IMR-90 (cell line): ENCODE measurements at regions not wholly inside any gene's neighbourhood (a gene's known extent, or its start where the extent isn't known, plus 50 kb on each side); places are given as distances from the start of the nearest gene placed in this dataset.
"Not testable (repeated sequence)": the region's sequence is repeated elsewhere in the genome, so short reads cannot be mapped to it uniquely, and the experiment has no call there.

ENCODE experiments used
- ATAC-seq: fragments of 200-7000 bp; cut with Tn5 transposase; 2 replicates; pipeline ENCODE4 v1.9.1; 2020; ENCODE audit warnings: low read depth, mild to moderate bottlenecking, moderate library complexity
- BruUV-seq: library from RNA; stranded (reverse); fragments of 400-500 nt; replicated peaks from 2 replicates; lab custom pipeline; 2021; lab: Mats Ljungman, UMichigan
- CTCF ChIA-PET: fragments of 300-600 bp; formaldehyde crosslinking; extraction: SDS; loops from one replicate; lab custom pipeline; 2021; ENCODE audit warnings: antibody characterized with exemption; lab: Yijun Ruan, JAX
- POLR2A ChIA-PET: fragments of 300-600 bp; sonication (Branson Sonifier 250); formaldehyde crosslinking; loops from one replicate; lab custom pipeline; 2022; ENCODE audit warnings: antibody characterized with exemption; ENCODE audit not compliant: unreplicated experiment; lab: Charles Lee
- DNase-seq: peaks from one replicate; pipeline ENCODE4 v3.0.0; 2013
- H2AFZ ChIP-seq: replicated peaks from 2 replicates; pipeline ENCODE3; 2013; ENCODE audit warnings: low read length, mild to moderate bottlenecking; ENCODE audit not compliant: poor library complexity
- H2AK5ac ChIP-seq: 2 replicates; pipeline ENCODE4 v1.6.1; 2013; ENCODE audit warnings: low read depth, low read length, inconsistent platforms
- H2AK9ac ChIP-seq: replicated peaks from 2 replicates; pipeline ENCODE3; 2013; ENCODE audit warnings: mild to moderate bottlenecking, low read depth, low read length, moderate library complexity; ENCODE audit not compliant: poor library complexity
- H2BK120ac ChIP-seq: 2 replicates; pipeline ENCODE4 v1.6.1; 2013; ENCODE audit warnings: low read depth, low read length, inconsistent platforms
- H2BK15ac ChIP-seq: 3 replicates; pipeline ENCODE4 v1.6.1; 2013; ENCODE audit warnings: low read depth, low read length, inconsistent platforms
- H2BK20ac ChIP-seq: 2 replicates; pipeline ENCODE4 v1.6.1; 2013; ENCODE audit warnings: low read depth, mild to moderate bottlenecking, inconsistent platforms, low read length, moderate library complexity
- H2BK5ac ChIP-seq: 2 replicates; pipeline ENCODE4 v1.6.1; 2013; ENCODE audit warnings: mild to moderate bottlenecking, low read depth, low read length, inconsistent platforms; ENCODE audit not compliant: poor library complexity, severe bottlenecking
- H3K14ac ChIP-seq: replicated peaks from 2 replicates; pipeline ENCODE4 v1.6.1; 2013; ENCODE audit warnings: low read depth, low read length, inconsistent platforms
- H3K18ac ChIP-seq: 2 replicates; pipeline ENCODE4 v1.6.1; 2013; ENCODE audit warnings: low read depth, low read length, control low read depth
- H3K23ac ChIP-seq: 2 replicates; pipeline ENCODE4 v1.6.1; 2013; ENCODE audit warnings: low read depth, low read length, inconsistent platforms
- H3K27ac ChIP-seq: 2 replicates; pipeline ENCODE4 v1.5.1; 2013; ENCODE audit warnings: mild to moderate bottlenecking, control low read depth, low read length; ENCODE audit not compliant: insufficient read depth
- H3K27me3 ChIP-seq: 2 replicates; pipeline ENCODE4 v1.6.1; 2013; ENCODE audit warnings: low read length; ENCODE audit not compliant: control insufficient read depth, insufficient read depth
- H3K36me3 ChIP-seq: 2 replicates; pipeline ENCODE4 v1.6.1; 2013; ENCODE audit warnings: low read length, mixed read lengths; ENCODE audit not compliant: control insufficient read depth, insufficient read depth
- H3K4ac ChIP-seq: 2 replicates; pipeline ENCODE4 v1.6.1; 2013; ENCODE audit warnings: low read depth, low read length, inconsistent platforms
- H3K4me1 ChIP-seq: 2 replicates; pipeline ENCODE4 v1.6.1; 2013; ENCODE audit warnings: low read length, mixed read lengths; ENCODE audit not compliant: control insufficient read depth, insufficient read depth
- H3K4me2 ChIP-seq: 2 replicates; pipeline ENCODE4 v1.6.1; 2013; ENCODE audit warnings: low read depth, mild to moderate bottlenecking, control low read depth, low read length, moderate library complexity
- H3K4me3 ChIP-seq: 2 replicates; pipeline ENCODE4 v1.5.1; 2013; ENCODE audit warnings: low read depth, mild to moderate bottlenecking, control low read depth, low read length, moderate library complexity; ENCODE audit not compliant: insufficient read depth
- H3K56ac ChIP-seq: 2 replicates; pipeline ENCODE4 v1.6.1; 2013; ENCODE audit warnings: low read length, inconsistent platforms; ENCODE audit not compliant: insufficient read depth; ENCODE audit errors: extremely low read depth
- H3K79me1 ChIP-seq, 2 experiments: 2 replicates each; pipeline ENCODE4 v1.6.1; 2013; ENCODE audit warnings: low read length in 2 of 2, inconsistent platforms in 1 of 2, low read depth in 1 of 2
- H3K9ac ChIP-seq: 2 replicates; pipeline ENCODE4 v1.6.1; 2013; ENCODE audit warnings: low read depth, low read length, control low read depth
- H3K9me1 ChIP-seq: 2 replicates; pipeline ENCODE4 v1.6.1; 2013; ENCODE audit warnings: low read length, inconsistent platforms; ENCODE audit not compliant: insufficient read depth
- H3K9me3 ChIP-seq: 2 replicates; pipeline ENCODE4 v1.6.1; 2013; ENCODE audit warnings: low read length; ENCODE audit not compliant: control insufficient read depth, insufficient read depth
- H4K20me1 ChIP-seq: 2 replicates; pipeline ENCODE4 v1.6.1; 2013; ENCODE audit warnings: low read length, inconsistent platforms; ENCODE audit not compliant: insufficient read depth
- H4K5ac ChIP-seq: 2 replicates; pipeline ENCODE4 v1.6.1; 2013; ENCODE audit warnings: mild to moderate bottlenecking, low read depth, low read length, control low read depth
- H4K8ac ChIP-seq, 2 experiments: 2 replicates each; pipeline ENCODE4 v1.6.1; 2013; ENCODE audit warnings: low read depth in 2 of 2, low read length in 2 of 2, control low read depth in 1 of 2, inconsistent platforms in 1 of 2
- H4K91ac ChIP-seq: 2 replicates; pipeline ENCODE4 v1.6.1; 2013; ENCODE audit warnings: low read depth, low read length, inconsistent platforms; ENCODE audit not compliant: insufficient read depth
- BHLHE40 ChIP-seq: fragments of 150-350 bp; IDR thresholded peaks from 2 replicates; pipeline ENCODE4 v1.6.1; 2016; ENCODE audit warnings: mild to moderate bottlenecking, low read depth, low read length
- CHD1 ChIP-seq: IDR thresholded peaks from 2 replicates; pipeline ENCODE4 v1.6.1; 2012; ENCODE audit warnings: low read depth, low read length, improper control_type of control experiment
- FOS ChIP-seq: fragments of 150-350 bp; IDR thresholded peaks from 2 replicates; pipeline ENCODE4 v1.6.1; 2016; ENCODE audit warnings: low read depth, low read length
- MAFK ChIP-seq: IDR thresholded peaks from 2 replicates; pipeline ENCODE4 v1.6.1; 2012; ENCODE audit warnings: low read depth, low read length, improper control_type of control experiment
- POLR2A ChIP-seq: IDR thresholded peaks from 2 replicates; pipeline ENCODE4 v1.6.1; 2012; ENCODE audit warnings: mild to moderate bottlenecking, low read depth, low read length
- RAD21 ChIP-seq: IDR thresholded peaks from 2 replicates; pipeline ENCODE4 v1.6.1; 2012; ENCODE audit warnings: low read length, improper control_type of control experiment
- RFX5 ChIP-seq: IDR thresholded peaks from 2 replicates; pipeline ENCODE4 v1.8.0; 2012; ENCODE audit warnings: low read depth, mild to moderate bottlenecking, low read length, moderate library complexity
- WGBS, 2 experiments: methylation state at CpG; one replicate each; pipeline versions ENCODE4 v1.1.5 to v1.1.7; 2013; ENCODE audit warnings: missing lambda C conversion rate in 2 of 2; ENCODE audit not compliant: insufficient read length in 1 of 2; ENCODE audit errors: extremely low coverage in 2 of 2; 5-methylcytosine and 5-hydroxymethylcytosine counted together
- dilution Hi-C: fragments of 300-500 bp; cut with HindIII; formaldehyde crosslinking; loops from one replicate; pipeline ENCODE4 v1.14.3; 2018; ENCODE audit warnings: low sequenced_read_pairs; ENCODE audit not compliant: unreplicated experiment
- in situ Hi-C: fragments of 300-500 bp; cut with MboI; formaldehyde crosslinking; loops from 3 replicates; pipeline ENCODE4 v1.14.3; 2019; ENCODE audit warnings: low sequenced_read_pairs, inconsistent platforms, mixed read lengths
- intact Hi-C: fragments of 100-400 bp; cut with micrococcal nuclease; formaldehyde crosslinking; loops from 2 replicates; pipeline ENCODE4 v1.10.0; 2022

DNA sequence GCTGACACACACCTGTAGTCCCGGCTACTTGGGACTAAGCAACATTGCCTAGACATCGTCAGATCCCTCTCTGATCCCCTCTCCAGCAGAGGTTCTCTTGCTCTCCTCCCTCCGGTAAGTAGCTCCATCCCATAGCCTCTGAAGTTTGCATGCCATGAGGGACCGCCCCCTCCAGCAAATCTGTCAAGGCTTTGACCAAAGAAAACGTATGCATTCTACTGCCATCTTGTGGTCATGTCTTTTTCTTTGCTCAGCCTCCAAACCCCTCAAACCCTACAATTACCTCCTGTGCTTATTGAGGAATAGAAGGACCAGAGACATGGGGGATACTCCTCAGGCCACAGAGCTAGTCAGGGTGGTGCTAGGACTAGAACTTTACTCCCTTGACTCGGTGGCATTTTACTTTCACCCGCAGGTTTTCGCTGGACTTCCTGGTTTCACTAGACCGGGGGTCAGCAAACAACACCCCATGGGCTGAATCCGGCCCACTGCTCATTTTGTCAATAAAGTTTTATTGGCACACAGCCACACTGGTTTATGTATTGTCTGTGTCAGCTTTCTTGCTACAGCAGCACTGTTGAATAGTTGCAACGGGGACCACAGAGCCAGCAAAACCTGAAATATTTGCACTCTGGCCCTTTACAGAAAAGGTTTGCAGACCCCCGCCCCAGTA is 202.6 kb upstream of the FOXK1 start:
- ChIA-PET POLR2A (no interaction called here), CTCF (interaction anchor here (0.6 kb wide), 1 partner anchor 225 kb away, joined by 4 read pairs; no protein-coding TSS in a partner anchor)
- no peak overlapping the region for H3K4me2 ChIP-seq
- peak; percentile 16 for DNase-seq
- no peak overlapping the region for H2BK20ac ChIP-seq
- peaks cover 10% of the 10 kb centered on the region; the same call in 1 of the 2 replicates for H3K9me3 ChIP-seq
- H2AK9ac ChIP-seq = no peak overlapping the region
- no peak for TF ChIP-seq FOS
- TF ChIP-seq BHLHE40 = no peak
- TF ChIP-seq CHD1 = no peak
- no peak for TF ChIP-seq POLR2A
- TF ChIP-seq RFX5 = no peak
- no peak for TF ChIP-seq RAD21
- TF ChIP-seq MAFK = no peak
- H2BK120ac ChIP-seq = no peak overlapping the region
- no peak overlapping the region for H3K4me3 ChIP-seq
- ATAC-seq = peak; percentile 77
- H3K4ac ChIP-seq = no peak overlapping the region
- H3K23ac ChIP-seq = no peak overlapping the region
- H4K5ac ChIP-seq = no peak overlapping the region
- no peak overlapping the region for H2AFZ ChIP-seq
- no peaks in the 10 kb centered on the region for H3K79me1 ChIP-seq
- no peaks in the 10 kb centered on the region for H3K4me1 ChIP-seq
- no peaks in the 10 kb centered on the region for H3K27me3 ChIP-seq
- H3K9ac ChIP-seq = no peak overlapping the region
- H3K18ac ChIP-seq = no peak overlapping the region
- H3K56ac ChIP-seq = no peak overlapping the region
- in situ Hi-C loops = no loop called here
- dilution Hi-C loops = no loop called here
- H2AK5ac ChIP-seq = no peak overlapping the region
- 36% methylated on average over 6 of the region's 12 CpGs; no CpG with 5 or more reads in 1 of the 2 experiments for WGBS, 2 experiments
- BruUV-seq = no TSS peak
- H2BK5ac ChIP-seq = no peak overlapping the region
- H3K27ac ChIP-seq = no peak overlapping the region
- no peaks in the 10 kb centered on the region for H3K36me3 ChIP-seq
- H4K8ac ChIP-seq = no peak overlapping the region
- H3K9me1 ChIP-seq = no peaks in the 10 kb centered on the region
- H3K14ac ChIP-seq = no peak overlapping the region
- no peak overlapping the region for H2BK15ac ChIP-seq
- intact Hi-C loops = loop anchor here (10.0 kb wide), 1 partner anchor 555 kb away; no protein-coding TSS in a partner anchor
- H4K91ac ChIP-seq = no peak overlapping the region
- H4K20me1 ChIP-seq = no peaks in the 10 kb centered on the region

DNA sequence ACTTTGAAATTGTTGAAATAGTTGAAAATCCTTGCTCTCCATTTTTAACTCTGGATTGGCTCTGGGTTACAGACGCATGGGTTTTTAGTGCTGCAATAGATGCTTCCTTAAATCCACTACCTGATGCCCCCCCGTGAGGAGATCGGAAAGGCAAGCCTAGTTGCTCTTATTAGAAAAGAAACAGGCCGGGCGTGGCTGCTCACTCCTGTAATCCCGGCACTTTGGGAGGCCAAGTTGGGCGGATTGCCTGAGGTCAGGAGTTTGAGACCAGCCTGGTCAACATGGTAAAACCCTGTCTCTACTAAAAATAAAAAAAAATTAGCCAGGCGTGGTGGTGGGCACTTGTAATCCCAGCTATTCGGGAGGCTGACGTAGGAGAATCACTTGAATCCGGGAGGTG is 202.0 kb upstream of the FOXK1 start:
- H4K5ac ChIP-seq, H3K27me3 ChIP-seq, H3K27ac ChIP-seq, H3K14ac ChIP-seq, CTCF ChIA-PET, H3K4ac ChIP-seq, DNase-seq, H3K4me2 ChIP-seq, H4K91ac ChIP-seq, H4K20me1 ChIP-seq, H3K4me3 ChIP-seq, H2BK5ac ChIP-seq, H2BK15ac ChIP-seq, H2AFZ ChIP-seq, BruUV-seq, H3K9ac ChIP-seq, intact Hi-C loops, dilution Hi-C loops, H3K9me1 ChIP-seq, H3K23ac ChIP-seq, H2BK120ac ChIP-seq, in situ Hi-C loops, ATAC-seq, H3K18ac ChIP-seq, H2BK20ac ChIP-seq, H3K56ac ChIP-seq, H3K4me1 ChIP-seq, H2AK5ac ChIP-seq, H2AK9ac ChIP-seq, H3K79me1 ChIP-seq, H3K36me3 ChIP-seq, H4K8ac ChIP-seq, POLR2A ChIA-PET: not testable (repeated sequence)
- 92% methylated on average over 2 of the region's 11 CpGs; no CpG with 5 or more reads in 1 of the 2 experiments for WGBS, 2 experiments
- peaks cover 11% of the 10 kb centered on the region for H3K9me3 ChIP-seq
